Esophagus muscularis mucosa (tissue), 4 donors: ENCODE measurements at regions not wholly inside any gene's neighbourhood (a gene's known extent, or its start where the extent isn't known, plus 50 kb on each side); places are given as distances from the start of the nearest gene placed in this dataset.

ENCODE experiments used
- DNase-seq: peaks from one replicate; pipeline ENCODE4 v3.0.0-alpha.2; 2017; ENCODE audit errors: extremely low spot score
- H3K27ac ChIP-seq, 4 donors: fragments of 200-600 bp; sonication (generic); replicated peaks in 1 of 4; 1 replicate in 3 of 4; 2 replicates in 1 of 4; pipeline ENCODE4 v1.5.1; 2016 to 2019; ENCODE audit warnings: mild to moderate bottlenecking in 1 of 4
- H3K27me3 ChIP-seq, 4 donors: fragments of 200-600 bp; sonication (generic); one replicate each; pipeline versions ENCODE4 v1.5.1 to v1.6.0; 2016 to 2019
- H3K36me3 ChIP-seq, 4 donors: fragments of 200-600 bp; sonication (generic); one replicate each; pipeline ENCODE4 v1.5.1; 2016 to 2019
- H3K4me1 ChIP-seq, 4 donors: fragments of 200-600 bp; sonication (generic); one replicate each; pipeline ENCODE4 v1.5.1; 2016 to 2019
- H3K4me3 ChIP-seq, 4 donors: fragments of 200-600 bp; sonication (generic); 1 replicate in 2 of 4; 2 replicates in 2 of 4; pipeline ENCODE4 v1.5.1; 2016 to 2019; ENCODE audit warnings: mild to moderate bottlenecking in 4 of 4, moderate library complexity in 1 of 4
- H3K9me3 ChIP-seq, 4 donors: fragments of 200-600 bp; sonication (generic); 1 replicate in 3 of 4; 2 replicates in 1 of 4; pipeline ENCODE4 v1.5.1; 2016 to 2019
- EP300 ChIP-seq: sonication (generic); formaldehyde crosslinking; IDR thresholded peaks from one replicate; pipeline ENCODE4 v1.6.1; 2017; ENCODE audit warnings: antibody characterized with exemption
- POLR2A ChIP-seq: fragments of 450-650 bp; IDR thresholded peaks from one replicate; pipeline ENCODE4 v1.6.1; 2017; ENCODE audit warnings: antibody characterized with exemption, moderate library complexity, mild to moderate bottlenecking, low read depth
- POLR2AphosphoS5 ChIP-seq, 2 donors: sonication (generic); formaldehyde crosslinking; IDR thresholded peaks; one replicate each; pipeline ENCODE4 v1.6.1; 2017; ENCODE audit warnings: antibody characterized with exemption in 2 of 2
- WGBS: methylation state at CpG from one replicate; pipeline ENCODE4 v1.1.5; 2018; 5-methylcytosine and 5-hydroxymethylcytosine counted together
- intact Hi-C: fragments of 100-400 bp; cut with DNase I; formaldehyde crosslinking; loops from one replicate; pipeline ENCODE4 v1.15.1; 2023
- TF ChIP-seq, protein P1 (sequence below), 3 experiments: fragments of 200-600 bp in 2 of 3; fragments of 450-650 bp in 1 of 3; sonication (generic) in 2 of 3; IDR thresholded peaks; one replicate each; pipeline ENCODE4 v1.5.1; 2017 to 2019; ENCODE audit warnings: antibody characterized with exemption in 3 of 3, mild to moderate bottlenecking in 2 of 3, moderate library complexity in 1 of 3

DNA sequence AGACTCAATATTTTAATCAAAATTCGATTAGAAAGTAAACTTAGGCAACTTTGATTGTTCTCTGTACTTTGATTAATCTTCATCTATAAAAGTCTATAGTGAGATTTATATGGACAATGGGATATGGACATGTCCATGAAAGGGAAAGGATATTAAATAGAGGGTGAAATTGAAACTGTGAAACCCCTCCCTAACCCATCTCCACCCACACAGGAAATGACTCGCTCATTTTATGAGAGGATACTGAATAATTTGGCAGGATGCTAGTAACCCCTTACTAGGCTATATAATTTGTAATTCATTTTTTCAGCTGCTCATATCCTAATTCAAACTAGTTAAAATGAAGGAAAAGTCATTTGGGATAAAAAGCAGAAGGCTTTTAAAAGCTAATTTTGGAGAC is 328.0 kb upstream of the ATP2B1 start:
- H3K4me3 ChIP-seq, result no peak overlapping the region
- H3K27me3 ChIP-seq, result no peaks in the 10 kb centered on the region
- intact Hi-C loops, result no loop called here
- H3K9me3 ChIP-seq, result peaks cover 0 to 8% (median 2%) of the 10 kb centered on the region in 4 donors
- TF ChIP-seq EP300, result no peak
- TF ChIP-seq, protein P1, sequence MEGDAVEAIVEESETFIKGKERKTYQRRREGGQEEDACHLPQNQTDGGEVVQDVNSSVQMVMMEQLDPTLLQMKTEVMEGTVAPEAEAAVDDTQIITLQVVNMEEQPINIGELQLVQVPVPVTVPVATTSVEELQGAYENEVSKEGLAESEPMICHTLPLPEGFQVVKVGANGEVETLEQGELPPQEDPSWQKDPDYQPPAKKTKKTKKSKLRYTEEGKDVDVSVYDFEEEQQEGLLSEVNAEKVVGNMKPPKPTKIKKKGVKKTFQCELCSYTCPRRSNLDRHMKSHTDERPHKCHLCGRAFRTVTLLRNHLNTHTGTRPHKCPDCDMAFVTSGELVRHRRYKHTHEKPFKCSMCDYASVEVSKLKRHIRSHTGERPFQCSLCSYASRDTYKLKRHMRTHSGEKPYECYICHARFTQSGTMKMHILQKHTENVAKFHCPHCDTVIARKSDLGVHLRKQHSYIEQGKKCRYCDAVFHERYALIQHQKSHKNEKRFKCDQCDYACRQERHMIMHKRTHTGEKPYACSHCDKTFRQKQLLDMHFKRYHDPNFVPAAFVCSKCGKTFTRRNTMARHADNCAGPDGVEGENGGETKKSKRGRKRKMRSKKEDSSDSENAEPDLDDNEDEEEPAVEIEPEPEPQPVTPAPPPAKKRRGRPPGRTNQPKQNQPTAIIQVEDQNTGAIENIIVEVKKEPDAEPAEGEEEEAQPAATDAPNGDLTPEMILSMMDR (IDR thresholded peaks at IDR 0.05), result no peak
- TF ChIP-seq POLR2AphosphoS5 (IDR thresholded peaks at IDR 0.05), result no peak
- TF ChIP-seq POLR2A, result no peak
- DNase-seq, result no peak
- H3K36me3 ChIP-seq, result no peaks in the 10 kb centered on the region
- WGBS, result 53% methylated on average over 2 of the region's 2 CpGs
- no peak overlapping the region for H3K27ac ChIP-seq
- H3K4me1 ChIP-seq, result no peaks in the 10 kb centered on the region

DNA sequence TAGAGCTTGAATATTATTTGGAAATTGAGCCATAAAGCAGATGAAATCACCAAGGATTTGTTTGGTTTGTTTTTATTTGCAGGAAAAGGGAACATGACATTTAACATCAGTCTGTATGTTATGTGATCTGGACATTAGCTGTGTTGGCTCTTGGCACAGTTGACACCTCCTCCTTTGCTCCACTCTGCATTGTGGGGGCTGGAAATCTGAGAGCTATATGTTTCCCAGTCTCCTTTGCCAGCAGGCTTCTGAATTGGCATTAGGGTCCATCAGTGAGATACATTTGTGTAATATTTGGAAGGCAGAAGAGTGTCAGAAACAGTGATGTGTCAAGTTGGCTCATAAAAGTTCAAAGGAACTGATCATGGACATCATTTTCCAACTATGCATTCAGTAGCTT is 322.1 kb upstream of the ATP2B1 start:
- TF ChIP-seq EP300 (no peak), POLR2A (no peak)
- TF ChIP-seq, protein P1 (IDR thresholded peaks at IDR 0.05), result no peak
- no peak for DNase-seq
- intact Hi-C loops, result no loop called here

DNA sequence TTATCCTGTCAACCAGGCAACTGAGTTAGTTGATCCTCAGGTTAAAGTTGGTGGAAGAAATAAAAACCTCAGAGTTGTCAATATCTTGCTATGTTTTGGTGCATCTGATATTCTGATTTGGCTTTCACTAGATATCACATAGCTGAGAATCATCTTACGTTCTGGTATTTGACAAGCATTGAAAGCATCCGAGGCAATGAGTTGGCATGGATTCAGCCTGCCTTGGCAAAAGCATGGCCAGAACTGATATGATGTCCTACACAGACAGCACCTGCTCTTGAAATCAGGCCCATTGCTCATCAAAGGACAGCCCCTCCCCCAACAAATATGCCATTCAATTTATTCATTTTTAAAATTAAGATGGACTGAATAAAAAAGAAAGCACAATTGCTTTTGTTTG is 320.7 kb upstream of the ATP2B1 start:
- 47% methylated on average over 2 of the region's 2 CpGs for WGBS
- Histone ChIP-seq H3K27me3 (no peaks in the 10 kb centered on the region), H3K4me1 (peaks cover 4 to 13% (median 9%) of the 10 kb centered on the region in 4 donors), H3K4me3 (no peak overlapping the region), H3K36me3 (no peaks in the 10 kb centered on the region), H3K27ac (no peak overlapping the region), H3K9me3 (no peaks in the 10 kb centered on the region)
- intact Hi-C loops, result no loop called here
- no peak for DNase-seq
- TF ChIP-seq POLR2A, result no peak
- no peak for TF ChIP-seq POLR2AphosphoS5 (IDR thresholded peaks at IDR 0.05)

More for the DNA sequence above, 322.1 kb upstream of the ATP2B1 start:
- Histone ChIP-seq H3K36me3 (no peaks in the 10 kb centered on the region), H3K9me3 (peaks cover 0 to 2% (median 0%) of the 10 kb centered on the region in 4 donors), H3K4me1 (peaks cover 4 to 13% (median 9%) of the 10 kb centered on the region in 4 donors), H3K27me3 (no peaks in the 10 kb centered on the region), H3K27ac (no peak overlapping the region), H3K4me3 (no peak overlapping the region)

DNA sequence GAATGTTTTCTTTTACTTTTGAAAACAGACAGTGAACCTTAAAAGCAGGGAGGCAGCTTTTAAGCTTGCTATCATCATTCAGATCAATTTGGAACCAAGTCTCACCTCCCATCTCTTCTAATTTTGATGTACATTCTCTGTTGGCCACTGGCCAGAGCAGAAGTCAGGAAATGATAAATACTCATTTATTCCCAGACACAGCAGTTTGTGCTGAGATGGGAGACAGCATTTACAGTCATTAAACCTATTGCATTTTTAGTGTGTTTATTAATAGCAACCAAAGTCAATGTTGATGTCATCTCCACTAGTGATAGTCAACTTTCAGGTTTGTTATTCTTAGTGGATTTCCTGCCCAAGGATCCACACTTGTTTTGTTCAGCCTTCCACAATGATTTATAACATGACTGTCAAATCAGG is 320.0 kb upstream of the ATP2B1 start:
- H3K27me3 ChIP-seq, result no peaks in the 10 kb centered on the region
- intact Hi-C loops, result no loop called here
- no peak overlapping the region for H3K4me3 ChIP-seq
- DNase-seq, result no peak
- TF ChIP-seq, protein P1 (IDR thresholded peaks at IDR 0.05), result no peak
- TF ChIP-seq EP300 (no peak), POLR2AphosphoS5 (IDR thresholded peaks at IDR 0.05) (no peak), POLR2A (no peak)
- H3K27ac ChIP-seq, result no peak overlapping the region
- no peaks in the 10 kb centered on the region for H3K36me3 ChIP-seq
- peaks cover 4 to 13% (median 9%) of the 10 kb centered on the region in 4 donors for H3K4me1 ChIP-seq
- H3K9me3 ChIP-seq, result no peaks in the 10 kb centered on the region

DNA sequence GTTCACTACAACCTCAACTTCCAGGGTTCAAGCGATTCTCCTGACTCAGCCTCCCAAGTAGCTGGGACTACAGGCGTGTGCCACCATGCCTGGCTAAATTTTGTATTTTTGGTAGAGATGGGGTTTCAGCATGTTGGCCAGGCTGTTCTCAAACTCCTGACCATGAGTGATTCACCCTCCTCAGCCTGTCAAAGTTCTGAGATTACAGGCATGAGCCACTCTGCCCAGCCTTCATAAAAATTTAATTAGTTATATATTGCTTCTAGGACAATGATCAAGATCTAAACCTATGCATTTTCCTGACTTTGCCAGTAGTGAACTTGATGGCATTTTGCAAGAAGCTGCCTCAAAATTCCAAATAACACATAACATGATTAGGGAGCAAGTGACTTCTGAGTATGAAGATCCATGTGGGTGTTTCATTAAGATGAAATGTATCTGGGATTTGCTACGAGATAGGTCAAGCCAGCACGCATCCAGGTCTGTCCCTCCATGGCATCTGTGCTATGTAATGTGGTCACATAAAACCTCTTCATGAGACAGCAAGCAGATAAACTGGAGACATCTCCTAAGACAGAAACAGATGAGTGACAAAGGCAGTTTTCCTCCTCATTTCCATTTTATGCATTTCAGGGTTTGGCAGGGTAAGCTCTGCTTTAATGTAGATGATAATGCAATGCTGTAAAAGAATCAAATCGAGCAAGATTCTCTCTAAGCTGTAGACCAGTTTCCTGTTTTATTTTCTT is 319.4 kb upstream of the ATP2B1 start:
- Histone ChIP-seq H3K36me3 (no peaks in the 10 kb centered on the region), H3K4me3 (no peak overlapping the region), H3K4me1 (peaks cover 4 to 13% (median 9%) of the 10 kb centered on the region in 4 donors), H3K27ac (no peak overlapping the region), H3K9me3 (no peaks in the 10 kb centered on the region), H3K27me3 (no peaks in the 10 kb centered on the region)
- TF ChIP-seq, protein P1 (IDR thresholded peaks at IDR 0.05), result no peak
- TF ChIP-seq POLR2A, result no peak
- TF ChIP-seq POLR2AphosphoS5 (IDR thresholded peaks at IDR 0.05), result no peak
- TF ChIP-seq EP300, result no peak
- 86% methylated on average over 5 of the region's 5 CpGs for WGBS
- no peak for DNase-seq
- intact Hi-C loops, result no loop called here
